ENCODE measurements at regions not wholly inside any gene's neighbourhood (a gene's known extent, or its start where the extent isn't known, plus 50 kb on each side); places are given as distances from the start of the nearest gene placed in this dataset.

- H3K4me2 ChIP-seq (ENCODE audit: low read length) = no peak overlapping the region
- H3K27ac ChIP-seq (ENCODE audit: low read length) = no peak overlapping the region
- no peaks in the 10 kb centered on the region for H3K36me3 ChIP-seq (replicated peaks; ENCODE audit: low read depth, low read length)
- no peaks in the 10 kb centered on the region for H3K27me3 ChIP-seq (ENCODE audit: low read depth, low read length)
- no peaks in the 10 kb centered on the region for H3K4me1 ChIP-seq (ENCODE audit: low read length)
- TF ChIP-seq EZH2phosphoT487 (IDR thresholded peaks at IDR 0.05; ENCODE audit: low read depth) = no peak
- TF ChIP-seq CTCF (IDR thresholded peaks at IDR 0.05; ENCODE audit: low read depth, low read length) = no peak
- H3K9ac ChIP-seq (ENCODE audit: low read length) = no peak overlapping the region
- no peak overlapping the region for H3K4me3 ChIP-seq (ENCODE audit: low read length)
- no peaks in the 10 kb centered on the region for H3K9me3 ChIP-seq (ENCODE audit: insufficient read depth, low read length)
- H2AFZ ChIP-seq (ENCODE audit: low read depth, low read length) = no peak overlapping the region
- no peaks in the 10 kb centered on the region for H4K20me1 ChIP-seq (ENCODE audit: insufficient read depth, low read length)
- no peaks in the 10 kb centered on the region for H3K79me2 ChIP-seq (ENCODE audit: low read length)
Observed at GRCh38 chr13:79062291-79062690, 343.8 kb downstream of the RBM26 start.

DNA sequence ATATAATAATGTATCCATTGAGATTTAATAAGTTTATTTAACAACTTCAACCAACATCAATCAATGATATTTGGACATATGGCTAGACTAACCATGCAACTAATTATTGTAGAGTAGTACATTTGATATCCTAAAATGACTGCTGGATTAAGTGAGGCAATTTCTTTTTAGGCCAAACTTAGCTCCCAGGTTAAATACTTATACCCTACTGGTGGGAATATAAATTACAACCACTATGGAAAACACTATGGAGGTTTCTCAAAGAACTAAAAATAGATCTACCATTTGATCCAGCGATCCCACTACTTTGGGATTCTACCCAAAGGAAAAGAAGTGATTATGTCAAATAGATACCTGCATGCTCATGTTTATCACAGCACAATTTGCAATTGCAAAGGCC is 345.8 kb downstream of the RBM26 start:
- Histone ChIP-seq H3K9ac (ENCODE audit: low read length) (no peak overlapping the region), H3K79me2 (ENCODE audit: low read length) (no peaks in the 10 kb centered on the region), H2AFZ (ENCODE audit: low read depth, low read length) (no peak overlapping the region), H3K4me2 (ENCODE audit: low read length) (no peak overlapping the region), H3K4me1 (ENCODE audit: low read length) (no peaks in the 10 kb centered on the region), H4K20me1 (ENCODE audit: insufficient read depth, low read length) (no peaks in the 10 kb centered on the region), H3K36me3 (replicated peaks; ENCODE audit: low read depth, low read length) (no peaks in the 10 kb centered on the region), H3K27ac (ENCODE audit: low read length) (no peak overlapping the region), H3K4me3 (ENCODE audit: low read length) (no peak overlapping the region), H3K9me3 (ENCODE audit: insufficient read depth, low read length) (no peaks in the 10 kb centered on the region), H3K27me3 (ENCODE audit: low read depth, low read length) (no peaks in the 10 kb centered on the region)
- TF ChIP-seq CTCF (IDR thresholded peaks at IDR 0.05; ENCODE audit: low read depth, low read length) (no peak), EZH2phosphoT487 (IDR thresholded peaks at IDR 0.05; ENCODE audit: low read depth) (no peak)

- Histone ChIP-seq H3K27ac (ENCODE audit: low read length) (no peak overlapping the region), H2AFZ (ENCODE audit: low read depth, low read length) (no peak overlapping the region), H3K4me2 (ENCODE audit: low read length) (no peak overlapping the region), H3K9ac (ENCODE audit: low read length) (no peak overlapping the region), H3K4me3 (ENCODE audit: low read length) (no peak overlapping the region), H3K36me3 (replicated peaks; ENCODE audit: low read depth, low read length) (no peaks in the 10 kb centered on the region), H3K27me3 (ENCODE audit: low read depth, low read length) (no peaks in the 10 kb centered on the region), H3K4me1 (ENCODE audit: low read length) (no peaks in the 10 kb centered on the region), H3K79me2 (ENCODE audit: low read length) (no peaks in the 10 kb centered on the region), H4K20me1 (ENCODE audit: insufficient read depth, low read length) (no peaks in the 10 kb centered on the region), H3K9me3 (ENCODE audit: insufficient read depth, low read length) (no peaks in the 10 kb centered on the region)
- TF ChIP-seq CTCF (IDR thresholded peaks at IDR 0.05; ENCODE audit: low read depth, low read length) (peak; percentile 55), EZH2phosphoT487 (IDR thresholded peaks at IDR 0.05; ENCODE audit: low read depth) (no peak)
Observed at GRCh38 chr13:79056706-79057105, 349.3 kb downstream of the RBM26 start.

DNA sequence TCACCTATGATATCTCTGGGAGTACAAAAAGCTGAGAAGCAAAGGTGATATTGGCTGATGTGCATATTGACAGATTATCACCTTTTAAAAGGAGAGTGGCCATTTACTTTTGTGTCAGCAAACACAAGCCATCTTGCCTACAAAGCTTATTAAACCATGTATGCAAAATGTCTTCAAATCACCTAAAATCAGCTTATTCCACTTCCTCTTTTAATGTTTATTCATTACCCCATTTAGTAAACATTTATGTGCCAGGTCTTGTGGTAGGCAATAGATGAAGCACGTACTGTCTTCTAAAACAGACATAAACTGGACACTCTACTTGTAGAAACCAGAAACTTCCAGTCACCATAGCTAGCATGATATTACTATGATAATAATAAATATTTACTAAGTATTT is 354.6 kb downstream of the RBM26 start:
- Histone ChIP-seq H3K27ac (ENCODE audit: low read length) (no peak overlapping the region), H3K36me3 (replicated peaks; ENCODE audit: low read depth, low read length) (no peaks in the 10 kb centered on the region), H3K27me3 (ENCODE audit: low read depth, low read length) (no peaks in the 10 kb centered on the region), H3K79me2 (ENCODE audit: low read length) (no peaks in the 10 kb centered on the region), H3K4me2 (ENCODE audit: low read length) (no peak overlapping the region), H2AFZ (ENCODE audit: low read depth, low read length) (no peak overlapping the region), H3K9ac (ENCODE audit: low read length) (no peak overlapping the region), H3K4me1 (ENCODE audit: low read length) (no peaks in the 10 kb centered on the region), H4K20me1 (ENCODE audit: insufficient read depth, low read length) (no peaks in the 10 kb centered on the region), H3K9me3 (ENCODE audit: insufficient read depth, low read length) (no peaks in the 10 kb centered on the region), H3K4me3 (ENCODE audit: low read length) (no peak overlapping the region)
- TF ChIP-seq CTCF (IDR thresholded peaks at IDR 0.05; ENCODE audit: low read depth, low read length) (no peak), EZH2phosphoT487 (IDR thresholded peaks at IDR 0.05; ENCODE audit: low read depth) (no peak)

Data from OCI-LY3 (cell line).